Transverse colon (tissue), 4 donors: ENCODE measurements at regions not wholly inside any gene's neighbourhood (a gene's known extent, or its start where the extent isn't known, plus 50 kb on each side); places are given as distances from the start of the nearest gene placed in this dataset.

Experiments
- DNase-seq: peaks from one replicate; pipeline ENCODE4 v3.0.0-alpha.2; 2019
- H3K27ac ChIP-seq, 4 donors: fragments of 200-600 bp; sonication (generic); 2 replicates each; pipeline ENCODE4 v1.5.1; 2016 to 2018; ENCODE audit warnings: inconsistent platforms in 4 of 4
- H3K27me3 ChIP-seq: fragments of 200-600 bp; sonication (generic); 2 replicates; pipeline ENCODE4 v1.5.1; 2017; ENCODE audit warnings: inconsistent platforms
- H3K36me3 ChIP-seq, 4 donors: fragments of 200-600 bp; sonication (generic); 2 replicates each; pipeline ENCODE4 v1.5.1; 2017 to 2019; ENCODE audit warnings: inconsistent platforms in 4 of 4
- H3K4me1 ChIP-seq, 4 donors: fragments of 200-600 bp; sonication (generic); 2 replicates each; pipeline ENCODE4 v1.5.1; 2017 to 2020; ENCODE audit warnings: inconsistent platforms in 4 of 4
- H3K4me3 ChIP-seq, 4 donors: fragments of 200-600 bp; sonication (generic); 1 replicate in 1 of 4; 2 replicates in 3 of 4; pipeline versions ENCODE4 v1.5.1 to v1.6.1; 2017 to 2019; ENCODE audit warnings: inconsistent platforms in 4 of 4
- H3K9me3 ChIP-seq, 2 donors: fragments of 200-600 bp; sonication (generic); 2 replicates each; pipeline ENCODE4 v1.5.1; 2017 to 2019; ENCODE audit warnings: inconsistent platforms in 2 of 2
- CTCF ChIP-seq, 5 experiments: fragments of 200-600 bp in 3 of 5; fragments of 450-650 bp in 2 of 5; sonication (generic) in 3 of 5; IDR thresholded peaks; 1 replicate in 2 of 5; 2 replicates in 3 of 5; pipeline ENCODE4 v1.5.1; 2016 to 2017; ENCODE audit warnings: antibody characterized with exemption in 5 of 5, inconsistent platforms in 3 of 5, mild to moderate bottlenecking in 2 of 5, moderate library complexity in 1 of 5
- EP300 ChIP-seq: sonication (generic); formaldehyde crosslinking; IDR thresholded peaks from one replicate; pipeline ENCODE4 v1.6.1; 2017; ENCODE audit warnings: antibody characterized with exemption, low read depth
- POLR2A ChIP-seq: fragments of 450-650 bp; IDR thresholded peaks from one replicate; pipeline ENCODE4 v1.6.1; 2016; ENCODE audit warnings: antibody characterized with exemption, mild to moderate bottlenecking, moderate library complexity
- POLR2AphosphoS5 ChIP-seq, 3 donors: sonication (generic); formaldehyde crosslinking; IDR thresholded peaks; one replicate each; pipeline ENCODE4 v1.6.1; 2016; ENCODE audit warnings: antibody characterized with exemption in 3 of 3
- WGBS, 2 donors: methylation state at CpG; one replicate each; pipeline ENCODE4 v1.1.5; 2018; ENCODE audit warnings: low coverage in 1 of 2; 5-methylcytosine and 5-hydroxymethylcytosine counted together
- in situ Hi-C, 4 donors: fragments of 200-750 bp; cut with MboI; loops; one replicate each; pipeline versions ENCODE4 v1.15.0 to v1.15.1; 2017; ENCODE audit warnings: low sequenced_read_pairs in 3 of 4, low pct_ligation_motif_present in 1 of 4, low pct_unique_long_range_greater_than_20kb in 1 of 4
- intact Hi-C: fragments of 100-400 bp; cut with DNase I; formaldehyde crosslinking; loops from one replicate; pipeline ENCODE4 v1.15.1; 2023; ENCODE audit warnings: low total_unique reads

GRCh38 chr5:107047048-107047447 is 623.7 kb downstream of the EFNA5 start:
- Histone ChIP-seq H3K4me3 (no peak overlapping the region), H3K27me3 (no peaks in the 10 kb centered on the region), H3K36me3 (no peaks in the 10 kb centered on the region), H3K9me3 (no peaks in the 10 kb centered on the region), H3K4me1 (no peaks in the 10 kb centered on the region), H3K27ac (no peak overlapping the region)
- intact Hi-C loops = no loop called here
- in situ Hi-C loops = no loop called here
- TF ChIP-seq POLR2A (no peak), EP300 (no peak), POLR2AphosphoS5 (IDR thresholded peaks at IDR 0.05) (no peak), CTCF (IDR thresholded peaks at IDR 0.05) (no peak)
- WGBS, 2 donors = 63 to 72% methylated on average over 2 of the region's 2 CpGs
- no peak for DNase-seq

GRCh38 chr5:107043665-107044064 is 627.1 kb downstream of the EFNA5 start:
- no peak for TF ChIP-seq EP300
- H3K9me3 ChIP-seq = no peaks in the 10 kb centered on the region
- in situ Hi-C loops = no loop called here
- intact Hi-C loops = no loop called here
- no peak overlapping the region for H3K27ac ChIP-seq
- WGBS, 2 donors = 86 to 87% methylated on average over 1 of the region's 1 CpG
- DNase-seq = no peak
- no peaks in the 10 kb centered on the region for H3K4me1 ChIP-seq
- no peak overlapping the region for H3K4me3 ChIP-seq
- no peaks in the 10 kb centered on the region for H3K36me3 ChIP-seq
- no peaks in the 10 kb centered on the region for H3K27me3 ChIP-seq

- TF ChIP-seq CTCF (IDR thresholded peaks at IDR 0.05) = no peak
- TF ChIP-seq POLR2A = no peak
- intact Hi-C loops = no loop called here
- in situ Hi-C loops = no loop called here
Observed at GRCh38 chr5:107040907-107041306, 629.8 kb downstream of the EFNA5 start.

GRCh38 chr5:107032629-107033028 is 638.1 kb downstream of the EFNA5 start:
- no peaks in the 10 kb centered on the region for H3K36me3 ChIP-seq
- no peaks in the 10 kb centered on the region for H3K4me1 ChIP-seq
- in situ Hi-C loops (no loop called here), intact Hi-C loops (no loop called here)
- H3K27ac ChIP-seq = no peak overlapping the region
- TF ChIP-seq CTCF (IDR thresholded peaks at IDR 0.05) = no peak
- no peak for DNase-seq
- no peak overlapping the region for H3K4me3 ChIP-seq
- no peaks in the 10 kb centered on the region for H3K27me3 ChIP-seq
- no peaks in the 10 kb centered on the region for H3K9me3 ChIP-seq

More at GRCh38 chr5:107040907-107041306, 629.8 kb downstream of the EFNA5 start:
- Histone ChIP-seq H3K27ac (no peak overlapping the region), H3K27me3 (no peaks in the 10 kb centered on the region), H3K4me3 (no peak overlapping the region), H3K36me3 (no peaks in the 10 kb centered on the region), H3K9me3 (no peaks in the 10 kb centered on the region), H3K4me1 (no peaks in the 10 kb centered on the region)
- no peak for DNase-seq

- DNase-seq = no peak
- 90 to 100% methylated on average over 2 of the region's 2 CpGs for WGBS, 2 donors
- no peak for TF ChIP-seq EP300
- no peak for TF ChIP-seq POLR2AphosphoS5 (IDR thresholded peaks at IDR 0.05)
- no peak for TF ChIP-seq POLR2A
- no peak for TF ChIP-seq CTCF (IDR thresholded peaks at IDR 0.05)
- Histone ChIP-seq H3K4me1 (no peaks in the 10 kb centered on the region), H3K9me3 (no peaks in the 10 kb centered on the region), H3K4me3 (no peak overlapping the region), H3K27ac (no peak overlapping the region), H3K36me3 (no peaks in the 10 kb centered on the region), H3K27me3 (no peaks in the 10 kb centered on the region)
- intact Hi-C loops (no loop called here), in situ Hi-C loops (no loop called here)
Observed at GRCh38 chr5:107028938-107029337, 641.8 kb downstream of the EFNA5 start.
